Left ventricle myocardium inferior (tissue), 1 donor: ENCODE measurements at regions not wholly inside any gene's neighbourhood (a gene's known extent, or its start where the extent isn't known, plus 50 kb on each side); places are given as distances from the start of the nearest gene placed in this dataset.
A peak's percentile ranks its signal among the peaks of the same experiment; 100 is the strongest.

Experiments used
- DNase-seq: peaks from one replicate; pipeline ENCODE4 v3.0.0-alpha.2; 2020
- H3K27ac ChIP-seq: fragments of 200-600 bp; replicated peaks from 2 replicates; pipeline ENCODE4 v1.8.0; 2021
- H3K27me3 ChIP-seq: fragments of 200-600 bp; 2 replicates; pipeline ENCODE4 v1.8.0; 2021; ENCODE audit warnings: low read depth
- H3K36me3 ChIP-seq: fragments of 200-600 bp; 2 replicates; pipeline ENCODE4 v1.8.0; 2021
- H3K4me1 ChIP-seq: fragments of 200-600 bp; 2 replicates; pipeline ENCODE4 v1.8.0; 2021
- H3K4me3 ChIP-seq: fragments of 200-600 bp; 2 replicates; pipeline ENCODE4 v1.8.0; 2021; ENCODE audit warnings: mild to moderate bottlenecking, moderate library complexity
- H3K9me3 ChIP-seq: fragments of 200-600 bp; replicated peaks from 2 replicates; pipeline ENCODE4 v1.8.0; 2021
- CTCF ChIP-seq: fragments of 200-600 bp; IDR thresholded peaks from 2 replicates; pipeline ENCODE4 v1.8.0; 2021; ENCODE audit warnings: antibody characterized with exemption, mild to moderate bottlenecking, borderline replicate concordance
- intact Hi-C: fragments of 100-400 bp; cut with micrococcal nuclease; formaldehyde crosslinking; loops from one replicate; pipeline ENCODE4 v1.11.0; 2022
- donor health status: DM: no; HTN: yes; CAD: no; lungs with severe emphysema.

GRCh38 chr4:98199247-98199646 is 56.0 kb upstream of the STPG2 start:
- Histone ChIP-seq H3K36me3 (no peaks in the 10 kb centered on the region), H3K9me3 (peaks cover 47% of the 10 kb centered on the region), H3K27ac (peak overlapping the region; percentile 35), H3K4me1 (peaks cover 4% of the 10 kb centered on the region), H3K4me3 (no peak overlapping the region), H3K27me3 (no peaks in the 10 kb centered on the region)
- intact Hi-C loops, result no loop called here
- peak; percentile 17 for DNase-seq
- TF ChIP-seq CTCF, result peak; percentile 56

GRCh38 chr4:98195005-98195404 is 51.7 kb upstream of the STPG2 start:
- intact Hi-C loops, result no loop called here
- TF ChIP-seq CTCF, result no peak
- no peaks in the 10 kb centered on the region for H3K27me3 ChIP-seq
- H3K9me3 ChIP-seq, result peaks cover 63% of the 10 kb centered on the region
- no peaks in the 10 kb centered on the region for H3K4me1 ChIP-seq
- H3K36me3 ChIP-seq, result no peaks in the 10 kb centered on the region
- H3K4me3 ChIP-seq, result no peak overlapping the region
- no peak for DNase-seq
- no peak overlapping the region for H3K27ac ChIP-seq

GRCh38 chr4:98193459-98194105 is 50.3 kb upstream of the STPG2 start:
- peaks cover 71% of the 10 kb centered on the region for H3K9me3 ChIP-seq
- DNase-seq, result no peak
- H3K4me3 ChIP-seq, result no peak overlapping the region
- H3K36me3 ChIP-seq, result no peaks in the 10 kb centered on the region
- no peak overlapping the region for H3K27ac ChIP-seq
- H3K4me1 ChIP-seq, result no peaks in the 10 kb centered on the region
- H3K27me3 ChIP-seq, result no peaks in the 10 kb centered on the region
- intact Hi-C loops, result no loop called here
- no peak for TF ChIP-seq CTCF
